Gastroesophageal sphincter (tissue), 3 donors: ENCODE measurements at regions not wholly inside any gene's neighbourhood (a gene's known extent, or its start where the extent isn't known, plus 50 kb on each side); places are given as distances from the start of the nearest gene placed in this dataset.

Experiments used
- CTCF ChIP-seq, 4 experiments: fragments of 200-600 bp in 2 of 4; fragments of 450-650 bp in 2 of 4; sonication (generic) in 1 of 4; IDR thresholded peaks; one replicate each; pipeline ENCODE4 v1.5.1; 2017 to 2019; ENCODE audit warnings: antibody characterized with exemption in 4 of 4, mild to moderate bottlenecking in 2 of 4, moderate library complexity in 2 of 4
- EP300 ChIP-seq: sonication (generic); formaldehyde crosslinking; IDR thresholded peaks from one replicate; pipeline ENCODE4 v1.6.1; 2017; ENCODE audit warnings: antibody characterized with exemption, mild to moderate bottlenecking
- POLR2A ChIP-seq, 2 donors: fragments of 450-650 bp; IDR thresholded peaks; one replicate each; pipeline ENCODE4 v1.6.1; 2017; ENCODE audit warnings: antibody characterized with exemption in 2 of 2, mild to moderate bottlenecking in 2 of 2, moderate library complexity in 1 of 2
- POLR2AphosphoS5 ChIP-seq: sonication (generic); formaldehyde crosslinking; IDR thresholded peaks from one replicate; pipeline ENCODE4 v1.6.1; 2017; ENCODE audit warnings: antibody characterized with exemption

GRCh38 chr16:87035053-87035452, 282.1 kb downstream of the C16orf95 start:
- TF ChIP-seq EP300, result no peak
- no peak for TF ChIP-seq POLR2AphosphoS5
- no peak for TF ChIP-seq CTCF (IDR thresholded peaks at IDR 0.05)
- TF ChIP-seq POLR2A (IDR thresholded peaks at IDR 0.05), result no peak
